ENCODE measurements at regions not wholly inside any gene's neighbourhood (a gene's known extent, or its start where the extent isn't known, plus 50 kb on each side); places are given as distances from the start of the nearest gene placed in this dataset.

- TF ChIP-seq YY1 (IDR thresholded peaks at IDR 0.05; ENCODE audit: insufficient read depth, insufficient read length) (no peak), ZNF274 (IDR thresholded peaks at IDR 0.05; ENCODE audit: low read depth, low read length) (no peak)
Measured at GRCh38 chr6:169009628-169010027, 244.0 kb downstream of the THBS2 start.
